ENCODE measurements at regions not wholly inside any gene's neighbourhood (a gene's known extent, or its start where the extent isn't known, plus 50 kb on each side); places are given as distances from the start of the nearest gene placed in this dataset.

DNA sequence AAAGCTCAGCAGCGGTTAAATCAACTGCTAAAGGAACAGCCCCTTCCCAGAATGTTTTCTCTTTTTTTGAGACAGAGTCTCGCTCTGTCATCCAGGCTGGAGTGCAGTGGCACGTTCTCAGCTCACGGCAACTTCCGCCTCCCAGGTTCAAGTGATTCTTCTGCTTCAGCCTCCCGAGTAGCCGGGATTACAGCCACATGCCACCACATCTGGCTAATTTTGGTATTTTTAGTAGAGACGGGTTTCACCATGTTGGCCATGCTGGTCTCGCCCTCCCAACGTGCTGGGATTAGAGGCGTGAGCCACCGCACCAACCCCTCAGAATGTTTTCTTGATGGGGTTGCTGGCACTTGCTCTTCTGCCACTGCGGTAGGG, 59.8 kb upstream of the IL6 start:
- CTCF ChIA-PET: no interaction called here
- Histone ChIP-seq H3F3A (replicated peaks; ENCODE audit: insufficient read depth) (peaks cover 18% of the 10 kb centered on the region), H3K36me3 (replicated peaks in 1 of 2; ENCODE audit: control insufficient read depth in 1 of 2, insufficient read depth in 2 of 2, low read length in 1 of 2) (no peaks in the 10 kb centered on the region), H3K4me3 (ENCODE audit: low read depth in 2 of 2, low read length in 1 of 2) (no peak overlapping the region), H3K9me2 (no peaks in the 10 kb centered on the region), H3K27ac (ENCODE audit: low read depth in 2 of 2, low read length in 1 of 2) (peak overlapping the region in 1 of 2 experiments; percentile 59; a peak in 2 of 4 replicates), H4K20me1 (ENCODE audit: insufficient read depth) (no peaks in the 10 kb centered on the region), H3K27me3 (ENCODE audit: insufficient read depth) (peaks cover 4% of the 10 kb centered on the region; the same call in 1 of the 2 replicates), H3K9ac (no peak overlapping the region), H2AFZ (ENCODE audit: low read depth) (no peak overlapping the region), H3K4me1 (ENCODE audit: control insufficient read depth in 1 of 2, insufficient read depth in 2 of 2, low read depth in 1 of 2, low read length in 1 of 2) (peaks cover 0 to 16% of the 10 kb centered on the region in 2 experiments; a peak in 1 of 4 replicates), H3K4me2 (peak overlapping the region; percentile 7; the same call in 1 of the 2 replicates), H3K79me2 (ENCODE audit: insufficient read depth) (no peaks in the 10 kb centered on the region), H3K9me3 (no peaks in the 10 kb centered on the region)
- TF ChIP-seq FOXJ3 (CRISPR knock-in tag; IDR thresholded peaks at IDR 0.05): no peak
- no peak for TF ChIP-seq MEF2A (IDR thresholded peaks at IDR 0.05; ENCODE audit: borderline replicate concordance, low read depth)
- no peak for TF ChIP-seq SMC3 (IDR thresholded peaks at IDR 0.05; ENCODE audit: low read depth, low read length)
- TF ChIP-seq NFIC (IDR thresholded peaks at IDR 0.05; ENCODE audit: borderline replicate concordance): no peak
- TF ChIP-seq MXI1 (IDR thresholded peaks at IDR 0.05; ENCODE audit: low read depth, low read length): no peak
- POLR2A ChIA-PET: no interaction called here
- no peak for DNase-seq
- WGBS (ENCODE audit: low lambda C conversion rate): 22% methylated on average over 13 of the region's 13 CpGs

DNA sequence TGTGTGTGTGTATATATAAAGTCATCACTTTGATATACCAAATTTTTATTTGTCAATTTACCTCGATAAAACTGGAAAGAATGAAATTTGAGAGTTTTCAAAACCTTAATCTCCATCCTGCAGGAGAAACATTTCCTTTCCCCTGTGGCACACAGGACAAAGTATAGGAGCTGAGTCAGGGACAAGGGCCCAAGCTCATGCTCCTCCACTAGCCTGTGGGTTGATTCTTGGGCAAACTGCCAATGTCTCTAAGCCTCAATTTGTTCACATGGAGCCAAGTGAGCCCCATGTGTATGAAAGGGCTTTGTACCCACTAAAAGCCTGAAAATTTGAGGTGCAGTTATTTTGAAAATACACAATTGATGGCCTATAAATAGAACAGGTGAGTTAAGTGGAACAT, 60.3 kb upstream of the IL6 start:
- POLR2A ChIA-PET: no interaction called here
- H3K9me2 ChIP-seq: no peaks in the 10 kb centered on the region
- H2AFZ ChIP-seq (ENCODE audit: low read depth): no peak overlapping the region
- H3K4me1 ChIP-seq (ENCODE audit: control insufficient read depth in 1 of 2, insufficient read depth in 2 of 2, low read depth in 1 of 2, low read length in 1 of 2): peaks cover 0 to 16% of the 10 kb centered on the region in 2 experiments; a peak in 1 of 4 replicates
- H3K27ac ChIP-seq (ENCODE audit: low read depth in 2 of 2, low read length in 1 of 2): peak overlapping the region in 1 of 2 experiments; percentile 59; a peak in 2 of 4 replicates
- no peak overlapping the region for H3K4me3 ChIP-seq (ENCODE audit: low read depth in 2 of 2, low read length in 1 of 2)
- CTCF ChIA-PET: no interaction called here
- no peak overlapping the region for H3K9ac ChIP-seq
- no peaks in the 10 kb centered on the region for H3K9me3 ChIP-seq
- peaks cover 4% of the 10 kb centered on the region; the same call in 1 of the 2 replicates for H3K27me3 ChIP-seq (ENCODE audit: insufficient read depth)
- no peaks in the 10 kb centered on the region for H3K79me2 ChIP-seq (ENCODE audit: insufficient read depth)
- TF ChIP-seq, protein P1, sequence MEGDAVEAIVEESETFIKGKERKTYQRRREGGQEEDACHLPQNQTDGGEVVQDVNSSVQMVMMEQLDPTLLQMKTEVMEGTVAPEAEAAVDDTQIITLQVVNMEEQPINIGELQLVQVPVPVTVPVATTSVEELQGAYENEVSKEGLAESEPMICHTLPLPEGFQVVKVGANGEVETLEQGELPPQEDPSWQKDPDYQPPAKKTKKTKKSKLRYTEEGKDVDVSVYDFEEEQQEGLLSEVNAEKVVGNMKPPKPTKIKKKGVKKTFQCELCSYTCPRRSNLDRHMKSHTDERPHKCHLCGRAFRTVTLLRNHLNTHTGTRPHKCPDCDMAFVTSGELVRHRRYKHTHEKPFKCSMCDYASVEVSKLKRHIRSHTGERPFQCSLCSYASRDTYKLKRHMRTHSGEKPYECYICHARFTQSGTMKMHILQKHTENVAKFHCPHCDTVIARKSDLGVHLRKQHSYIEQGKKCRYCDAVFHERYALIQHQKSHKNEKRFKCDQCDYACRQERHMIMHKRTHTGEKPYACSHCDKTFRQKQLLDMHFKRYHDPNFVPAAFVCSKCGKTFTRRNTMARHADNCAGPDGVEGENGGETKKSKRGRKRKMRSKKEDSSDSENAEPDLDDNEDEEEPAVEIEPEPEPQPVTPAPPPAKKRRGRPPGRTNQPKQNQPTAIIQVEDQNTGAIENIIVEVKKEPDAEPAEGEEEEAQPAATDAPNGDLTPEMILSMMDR (IDR thresholded peaks at IDR 0.05): no peak
- H3K36me3 ChIP-seq (replicated peaks in 1 of 2; ENCODE audit: control insufficient read depth in 1 of 2, insufficient read depth in 2 of 2, low read length in 1 of 2): no peaks in the 10 kb centered on the region
- no peaks in the 10 kb centered on the region for H4K20me1 ChIP-seq (ENCODE audit: insufficient read depth)
- 5% methylated on average over 1 of the region's 1 CpG for WGBS (ENCODE audit: low lambda C conversion rate)
- DNase-seq: no peak
- peaks cover 18% of the 10 kb centered on the region for H3F3A ChIP-seq (replicated peaks; ENCODE audit: insufficient read depth)
- no peak overlapping the region for H3K4me2 ChIP-seq

DNA sequence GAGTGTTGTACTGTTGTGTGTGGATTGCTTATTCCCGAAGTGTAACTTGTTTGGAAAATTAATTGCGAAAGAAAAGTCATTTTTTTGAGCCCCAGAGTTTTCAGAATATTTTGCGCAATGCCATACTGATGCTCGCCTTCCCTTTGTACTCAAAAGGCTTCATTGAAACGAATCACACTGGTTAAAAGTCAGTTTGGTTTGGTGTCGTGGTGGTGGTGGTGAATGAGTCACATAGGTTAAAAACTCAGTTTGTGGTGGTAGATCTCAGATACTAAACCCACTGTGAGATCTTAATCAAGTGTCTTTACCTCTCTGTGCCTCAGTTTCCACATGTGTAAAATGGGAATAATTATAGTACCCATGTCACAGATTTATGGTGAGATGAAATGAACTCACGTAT, 61.1 kb upstream of the IL6 start:
- Histone ChIP-seq H3K4me1 (ENCODE audit: control insufficient read depth in 1 of 2, insufficient read depth in 2 of 2, low read depth in 1 of 2, low read length in 1 of 2) (peaks cover 0 to 16% of the 10 kb centered on the region in 2 experiments; a peak in 1 of 4 replicates), H3K27ac (ENCODE audit: low read depth in 2 of 2, low read length in 1 of 2) (no peak overlapping the region), H3K4me2 (no peak overlapping the region), H2AFZ (ENCODE audit: low read depth) (no peak overlapping the region), H4K20me1 (ENCODE audit: insufficient read depth) (no peaks in the 10 kb centered on the region), H3K9me3 (no peaks in the 10 kb centered on the region), H3K9ac (no peak overlapping the region), H3K9me2 (no peaks in the 10 kb centered on the region), H3K27me3 (ENCODE audit: insufficient read depth) (peaks cover 4% of the 10 kb centered on the region; the same call in 1 of the 2 replicates), H3K36me3 (replicated peaks in 1 of 2; ENCODE audit: control insufficient read depth in 1 of 2, insufficient read depth in 2 of 2, low read length in 1 of 2) (no peaks in the 10 kb centered on the region), H3F3A (replicated peaks; ENCODE audit: insufficient read depth) (peaks cover 18% of the 10 kb centered on the region), H3K79me2 (ENCODE audit: insufficient read depth) (no peaks in the 10 kb centered on the region), H3K4me3 (ENCODE audit: low read depth in 2 of 2, low read length in 1 of 2) (no peak overlapping the region)
- WGBS (ENCODE audit: low lambda C conversion rate): 43% methylated on average over 7 of the region's 7 CpGs
- CTCF ChIA-PET: interaction anchor here (1.1 kb wide), 1 partner anchor 9 kb away, joined by 3 read pairs; no protein-coding TSS in a partner anchor
- DNase-seq: no peak
- POLR2A ChIA-PET: no interaction called here
- TF ChIP-seq FOXJ3 (CRISPR knock-in tag; IDR thresholded peaks at IDR 0.05): no peak
- TF ChIP-seq FOSL2 (IDR thresholded peaks at IDR 0.05; ENCODE audit: borderline replicate concordance, low read depth): no peak
- TF ChIP-seq ELF1 (IDR thresholded peaks at IDR 0.05): no peak
- TF ChIP-seq RFX5 (IDR thresholded peaks at IDR 0.05; ENCODE audit: low read length): no peak
- no peak for TF ChIP-seq SIN3A (IDR thresholded peaks at IDR 0.05; ENCODE audit: borderline replicate concordance, low read depth, low read length)
- TF ChIP-seq GABPA (IDR thresholded peaks at IDR 0.05; ENCODE audit: low read depth): no peak
- no peak for TF ChIP-seq TCF12 (IDR thresholded peaks at IDR 0.05)
- TF ChIP-seq RCOR1 (IDR thresholded peaks at IDR 0.05; ENCODE audit: low read length): no peak
- TF ChIP-seq, protein P2, sequence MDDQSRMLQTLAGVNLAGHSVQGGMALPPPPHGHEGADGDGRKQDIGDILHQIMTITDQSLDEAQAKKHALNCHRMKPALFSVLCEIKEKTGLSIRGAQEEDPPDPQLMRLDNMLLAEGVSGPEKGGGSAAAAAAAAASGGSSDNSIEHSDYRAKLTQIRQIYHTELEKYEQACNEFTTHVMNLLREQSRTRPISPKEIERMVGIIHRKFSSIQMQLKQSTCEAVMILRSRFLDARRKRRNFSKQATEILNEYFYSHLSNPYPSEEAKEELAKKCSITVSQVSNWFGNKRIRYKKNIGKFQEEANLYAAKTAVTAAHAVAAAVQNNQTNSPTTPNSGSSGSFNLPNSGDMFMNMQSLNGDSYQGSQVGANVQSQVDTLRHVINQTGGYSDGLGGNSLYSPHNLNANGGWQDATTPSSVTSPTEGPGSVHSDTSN (IDR thresholded peaks at IDR 0.05): no peak
- TF ChIP-seq, protein P3, sequence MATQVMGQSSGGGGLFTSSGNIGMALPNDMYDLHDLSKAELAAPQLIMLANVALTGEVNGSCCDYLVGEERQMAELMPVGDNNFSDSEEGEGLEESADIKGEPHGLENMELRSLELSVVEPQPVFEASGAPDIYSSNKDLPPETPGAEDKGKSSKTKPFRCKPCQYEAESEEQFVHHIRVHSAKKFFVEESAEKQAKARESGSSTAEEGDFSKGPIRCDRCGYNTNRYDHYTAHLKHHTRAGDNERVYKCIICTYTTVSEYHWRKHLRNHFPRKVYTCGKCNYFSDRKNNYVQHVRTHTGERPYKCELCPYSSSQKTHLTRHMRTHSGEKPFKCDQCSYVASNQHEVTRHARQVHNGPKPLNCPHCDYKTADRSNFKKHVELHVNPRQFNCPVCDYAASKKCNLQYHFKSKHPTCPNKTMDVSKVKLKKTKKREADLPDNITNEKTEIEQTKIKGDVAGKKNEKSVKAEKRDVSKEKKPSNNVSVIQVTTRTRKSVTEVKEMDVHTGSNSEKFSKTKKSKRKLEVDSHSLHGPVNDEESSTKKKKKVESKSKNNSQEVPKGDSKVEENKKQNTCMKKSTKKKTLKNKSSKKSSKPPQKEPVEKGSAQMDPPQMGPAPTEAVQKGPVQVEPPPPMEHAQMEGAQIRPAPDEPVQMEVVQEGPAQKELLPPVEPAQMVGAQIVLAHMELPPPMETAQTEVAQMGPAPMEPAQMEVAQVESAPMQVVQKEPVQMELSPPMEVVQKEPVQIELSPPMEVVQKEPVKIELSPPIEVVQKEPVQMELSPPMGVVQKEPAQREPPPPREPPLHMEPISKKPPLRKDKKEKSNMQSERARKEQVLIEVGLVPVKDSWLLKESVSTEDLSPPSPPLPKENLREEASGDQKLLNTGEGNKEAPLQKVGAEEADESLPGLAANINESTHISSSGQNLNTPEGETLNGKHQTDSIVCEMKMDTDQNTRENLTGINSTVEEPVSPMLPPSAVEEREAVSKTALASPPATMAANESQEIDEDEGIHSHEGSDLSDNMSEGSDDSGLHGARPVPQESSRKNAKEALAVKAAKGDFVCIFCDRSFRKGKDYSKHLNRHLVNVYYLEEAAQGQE (IDR thresholded peaks at IDR 0.05; ENCODE audit: low read depth, low read length): no peak
- no peak for TF ChIP-seq NRF1 (IDR thresholded peaks at IDR 0.05; ENCODE audit: low read depth, low read length)
- TF ChIP-seq, protein P4, sequence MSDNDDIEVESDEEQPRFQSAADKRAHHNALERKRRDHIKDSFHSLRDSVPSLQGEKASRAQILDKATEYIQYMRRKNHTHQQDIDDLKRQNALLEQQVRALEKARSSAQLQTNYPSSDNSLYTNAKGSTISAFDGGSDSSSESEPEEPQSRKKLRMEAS (IDR thresholded peaks at IDR 0.05; ENCODE audit: low read depth): no peak

Measured in SK-N-SH (cell line).